Central memory CD8-positive, alpha-beta T cell (primary cell): ENCODE measurements at regions not wholly inside any gene's neighbourhood (a gene's known extent, or its start where the extent isn't known, plus 50 kb on each side); places are given as distances from the start of the nearest gene placed in this dataset.

Source experiments
- ATAC-seq: fragments of 150-1000 bp; cut with Tn5 transposase; replicated peaks from 2 replicates; pipeline ENCODE4 v1.10.0; 2022; ENCODE audit warnings: mild to moderate bottlenecking, moderate FRiP score, moderate number of reproducible peaks; ENCODE audit not compliant: poor library complexity, severe bottlenecking; ENCODE audit errors: extremely low read depth
- DNase-seq, 2 donors: peaks; one replicate each; pipeline ENCODE4 v3.0.0; 2021; ENCODE audit warnings: low spot score in 2 of 2
- H3K27ac Mint-ChIP-seq: one replicate; pipeline ENCODE4 v1.8.0; 2022; ENCODE audit warnings: low read depth, mild to moderate bottlenecking, moderate library complexity, mixed read lengths
- H3K27me3 Mint-ChIP-seq: one replicate; pipeline ENCODE4 v1.8.0; 2022; ENCODE audit warnings: mixed read lengths
- H3K36me3 Mint-ChIP-seq: one replicate; pipeline ENCODE4 v1.8.0; 2022; ENCODE audit warnings: mild to moderate bottlenecking, moderate library complexity, mixed read lengths; ENCODE audit not compliant: insufficient read depth
- H3K4me1 Mint-ChIP-seq: one replicate; pipeline ENCODE4 v1.8.0; 2022; ENCODE audit warnings: mixed read lengths
- H3K4me3 Mint-ChIP-seq: one replicate; pipeline ENCODE4 v1.8.0; 2022; ENCODE audit warnings: mild to moderate bottlenecking, moderate library complexity, mixed read lengths
- H3K9me3 Mint-ChIP-seq: one replicate; pipeline ENCODE4 v1.8.0; 2022; ENCODE audit warnings: mixed read lengths

DNA sequence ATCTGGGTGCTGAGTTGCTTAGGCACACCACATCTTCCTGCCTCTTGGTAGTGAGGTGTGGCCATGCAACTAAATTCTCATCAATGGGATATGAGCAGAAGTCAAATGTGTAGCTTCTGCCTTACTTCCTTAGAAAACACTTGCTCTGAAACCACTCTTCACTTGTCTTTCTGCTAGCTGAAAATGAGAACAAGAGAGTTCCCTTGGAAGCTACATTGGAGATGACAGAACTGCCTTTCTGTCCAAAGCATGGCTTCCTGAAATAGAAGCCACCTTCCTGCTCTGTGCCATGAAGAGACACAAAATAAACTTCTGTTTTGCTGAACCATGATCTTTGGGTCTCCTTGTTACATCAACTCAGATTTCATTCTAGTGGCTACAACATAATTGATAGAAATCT is 659.9 kb downstream of the IRS1 start:
- Mint-ChIP-seq H3K4me3 (no peak overlapping the region), H3K27me3 (no peaks in the 10 kb centered on the region), H3K4me1 (no peaks in the 10 kb centered on the region), H3K27ac (no peak overlapping the region), H3K9me3 (peaks cover 5% of the 10 kb centered on the region), H3K36me3 (no peaks in the 10 kb centered on the region)
- DNase-seq = no peak
- ATAC-seq = no peak

DNA sequence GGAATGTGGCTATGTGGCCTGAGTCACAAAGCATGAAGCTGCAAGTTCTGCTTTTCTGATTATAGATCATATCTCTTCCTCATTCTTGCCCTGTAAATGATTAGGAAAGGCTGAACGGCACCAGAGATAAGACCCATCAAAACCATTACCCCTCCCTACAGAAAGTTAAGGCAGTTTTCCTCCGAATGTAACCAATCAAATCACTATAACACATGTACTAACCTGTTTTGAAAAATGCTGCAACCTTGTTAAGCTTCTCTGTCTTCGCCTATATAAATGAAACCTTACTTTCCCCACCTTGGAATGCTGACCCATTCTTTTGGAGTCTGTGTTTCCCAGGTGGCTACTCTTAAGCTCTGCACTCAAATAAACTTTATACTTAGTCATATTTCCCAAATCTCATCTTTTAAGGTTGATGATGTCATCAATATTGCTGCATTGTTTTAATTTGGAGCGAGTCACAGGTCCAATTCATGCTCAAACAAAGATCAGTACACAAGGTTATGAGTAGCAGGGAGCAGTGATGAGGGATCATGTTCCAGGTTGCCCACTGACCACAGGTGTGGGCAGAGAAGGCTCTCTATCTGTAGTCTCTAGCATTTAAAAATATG is 662.3 kb downstream of the IRS1 start:
- no peak for ATAC-seq

DNA sequence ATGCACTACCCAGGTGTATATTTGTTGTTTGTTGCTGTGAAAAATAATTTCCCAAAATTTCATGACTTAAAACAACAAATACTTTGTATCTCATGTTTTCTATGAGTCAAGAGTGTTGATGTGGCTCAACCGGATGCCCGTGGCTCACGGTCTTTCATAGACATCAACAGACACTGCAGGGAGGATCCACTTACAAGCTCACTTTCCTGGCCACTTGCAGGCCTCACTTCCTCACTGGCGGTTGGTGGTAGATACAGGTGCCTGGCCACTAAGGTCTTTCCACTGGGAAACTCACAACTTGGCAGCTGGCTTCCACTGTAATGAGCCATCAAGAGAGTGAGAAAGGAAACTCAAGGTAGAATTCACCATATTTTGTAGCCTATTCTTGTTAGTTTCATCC is 662.9 kb downstream of the IRS1 start:
- Mint-ChIP-seq H3K36me3 (no peaks in the 10 kb centered on the region), H3K27me3 (no peaks in the 10 kb centered on the region), H3K9me3 (peaks cover 5% of the 10 kb centered on the region), H3K4me1 (no peaks in the 10 kb centered on the region), H3K27ac (no peak overlapping the region), H3K4me3 (no peak overlapping the region)
- ATAC-seq (no peak), DNase-seq (no peak)

More for the DNA sequence above, 662.3 kb downstream of the IRS1 start:
- no peak overlapping the region for H3K27ac Mint-ChIP-seq
- H3K36me3 Mint-ChIP-seq = no peaks in the 10 kb centered on the region
- no peak for DNase-seq
- no peak overlapping the region for H3K4me3 Mint-ChIP-seq
- H3K9me3 Mint-ChIP-seq = peaks cover 5% of the 10 kb centered on the region
- H3K27me3 Mint-ChIP-seq = no peaks in the 10 kb centered on the region
- no peaks in the 10 kb centered on the region for H3K4me1 Mint-ChIP-seq

DNA sequence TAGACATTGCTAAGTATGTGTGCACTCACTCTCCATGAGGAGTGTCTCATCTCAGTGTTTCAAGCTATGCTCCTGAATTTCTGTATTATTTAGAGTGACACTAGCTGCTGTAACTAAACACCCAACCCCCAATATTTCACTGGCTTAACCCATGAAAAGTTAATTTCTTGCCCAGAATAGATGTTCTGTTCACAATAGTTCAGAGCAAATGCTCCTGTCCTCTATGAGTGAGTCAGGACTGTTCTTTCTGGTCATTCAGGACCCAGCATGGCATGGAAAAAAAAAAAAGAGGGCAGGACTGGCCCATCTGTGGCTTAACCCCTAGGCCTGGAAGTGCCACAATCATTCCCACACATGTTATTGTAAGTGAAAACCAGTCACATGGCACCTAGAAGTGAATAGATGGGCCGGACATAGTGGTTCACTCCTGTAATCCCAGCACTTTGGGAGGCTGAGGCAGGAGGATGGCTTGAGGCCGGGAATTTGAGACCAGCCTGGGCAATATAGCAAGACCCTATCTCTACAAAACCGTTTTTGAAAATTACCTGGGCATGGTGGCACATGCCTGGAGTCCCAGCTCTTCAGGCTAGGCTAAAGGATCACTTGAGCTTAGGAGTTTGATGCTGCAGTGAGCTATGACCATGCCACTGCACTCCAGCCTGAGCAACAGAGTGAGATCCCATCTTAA is 663.6 kb downstream of the IRS1 start:
- no peaks in the 10 kb centered on the region for H3K36me3 Mint-ChIP-seq
- H3K27ac Mint-ChIP-seq = no peak overlapping the region
- peaks cover 5% of the 10 kb centered on the region for H3K9me3 Mint-ChIP-seq
- no peaks in the 10 kb centered on the region for H3K27me3 Mint-ChIP-seq
- ATAC-seq (no peak), DNase-seq (no peak)
- H3K4me1 Mint-ChIP-seq = no peaks in the 10 kb centered on the region
- no peak overlapping the region for H3K4me3 Mint-ChIP-seq

DNA sequence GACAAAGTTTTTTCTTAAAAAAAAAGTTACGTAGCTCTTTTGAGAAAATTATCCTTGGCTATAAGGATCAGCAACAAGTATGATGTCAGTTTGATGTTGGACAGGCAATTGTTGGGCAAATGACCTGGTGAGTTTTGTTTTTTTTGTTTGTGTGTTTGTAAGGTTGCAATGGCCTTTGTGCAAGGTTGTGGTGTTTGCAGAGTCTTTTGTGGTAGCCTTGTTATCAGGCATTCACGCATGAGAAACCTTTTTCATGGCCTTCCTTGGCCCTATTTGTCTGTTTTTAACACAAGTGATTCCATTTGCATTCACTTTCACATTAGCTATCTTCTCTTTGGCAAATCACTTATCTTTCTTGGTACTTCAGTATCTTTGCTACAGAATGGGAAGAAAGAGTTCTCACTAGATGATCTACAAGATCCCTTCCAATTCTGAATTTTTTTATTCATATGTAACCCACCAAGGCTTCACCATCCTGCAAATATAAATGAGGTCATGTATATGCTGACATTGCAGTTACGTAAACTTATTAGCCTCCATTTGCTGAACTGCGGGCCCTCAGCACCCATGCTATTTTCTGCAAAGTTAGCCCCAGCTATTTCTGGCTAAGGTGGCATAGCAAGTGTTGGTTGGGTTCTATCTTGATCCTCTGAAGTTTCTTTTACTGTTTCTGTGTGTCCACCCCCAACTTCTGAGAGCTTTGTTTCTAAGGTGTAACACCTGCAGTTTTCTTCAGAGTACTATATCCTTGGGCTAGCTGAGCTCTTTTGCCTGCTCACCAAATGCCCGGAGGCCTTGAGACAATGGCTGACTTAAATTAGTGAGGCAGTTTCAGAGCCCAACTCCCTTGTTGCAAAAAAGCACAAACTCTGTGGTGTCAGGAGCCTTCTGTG is 667.1 kb downstream of the IRS1 start:
- no peak for ATAC-seq
- H3K27ac Mint-ChIP-seq = no peak overlapping the region
- no peak for DNase-seq
- H3K36me3 Mint-ChIP-seq = no peaks in the 10 kb centered on the region
- H3K4me3 Mint-ChIP-seq = no peak overlapping the region
- no peaks in the 10 kb centered on the region for H3K4me1 Mint-ChIP-seq
- no peaks in the 10 kb centered on the region for H3K27me3 Mint-ChIP-seq
- peaks cover 5% of the 10 kb centered on the region for H3K9me3 Mint-ChIP-seq

DNA sequence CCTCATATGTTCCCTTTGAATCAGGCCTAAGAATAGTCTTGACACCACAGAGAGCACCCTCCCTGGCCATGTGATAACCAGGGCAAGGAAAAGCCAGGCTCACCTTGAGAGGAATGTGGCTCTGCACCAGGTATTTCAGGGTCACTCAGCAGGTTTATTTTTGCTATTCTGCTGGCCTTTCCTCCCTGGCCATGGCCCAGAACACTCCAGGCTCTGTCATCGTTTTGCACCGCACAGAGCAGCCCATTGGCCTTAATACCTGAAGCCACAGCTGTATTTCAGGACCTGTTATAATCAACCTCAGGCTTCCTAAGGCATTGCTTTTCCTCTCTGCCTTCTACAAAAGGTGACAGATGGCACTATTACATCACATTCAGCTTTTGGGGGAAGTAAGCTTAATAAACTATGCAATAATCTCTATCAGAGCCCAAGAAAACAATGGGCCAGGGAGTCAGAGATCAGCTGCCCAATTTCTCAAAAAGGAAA is 668.3 kb downstream of the IRS1 start:
- H3K27me3 Mint-ChIP-seq = no peaks in the 10 kb centered on the region

DNA sequence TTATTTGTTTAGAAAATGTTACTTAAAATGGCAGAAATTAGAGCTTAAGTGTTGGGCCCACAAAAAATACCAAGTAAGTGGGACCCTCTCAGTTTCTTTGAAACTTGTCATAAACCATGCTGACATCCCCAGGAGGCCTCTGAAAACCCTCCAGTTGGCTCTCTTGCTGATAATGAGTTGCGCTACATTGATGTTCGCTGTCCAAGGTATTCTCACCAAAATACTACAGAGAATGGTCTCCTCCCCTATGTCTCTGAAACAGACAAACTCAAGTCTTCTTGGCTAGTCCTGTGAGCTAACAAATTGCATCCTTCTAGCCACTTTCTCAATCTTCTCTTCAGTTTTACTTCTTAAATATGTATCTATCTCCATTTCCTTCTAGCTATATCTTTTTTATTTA is 669.4 kb downstream of the IRS1 start:
- DNase-seq (no peak), ATAC-seq (no peak)
- Mint-ChIP-seq H3K4me3 (no peak overlapping the region), H3K9me3 (peaks cover under 1% of the 10 kb centered on the region), H3K27ac (no peak overlapping the region), H3K4me1 (no peaks in the 10 kb centered on the region), H3K36me3 (no peaks in the 10 kb centered on the region), H3K27me3 (no peaks in the 10 kb centered on the region)

More for the DNA sequence above, 668.3 kb downstream of the IRS1 start:
- Mint-ChIP-seq H3K36me3 (no peaks in the 10 kb centered on the region), H3K4me3 (no peak overlapping the region), H3K9me3 (peaks cover 5% of the 10 kb centered on the region), H3K4me1 (no peaks in the 10 kb centered on the region), H3K27ac (no peak overlapping the region)
- no peak for DNase-seq
- no peak for ATAC-seq

DNA sequence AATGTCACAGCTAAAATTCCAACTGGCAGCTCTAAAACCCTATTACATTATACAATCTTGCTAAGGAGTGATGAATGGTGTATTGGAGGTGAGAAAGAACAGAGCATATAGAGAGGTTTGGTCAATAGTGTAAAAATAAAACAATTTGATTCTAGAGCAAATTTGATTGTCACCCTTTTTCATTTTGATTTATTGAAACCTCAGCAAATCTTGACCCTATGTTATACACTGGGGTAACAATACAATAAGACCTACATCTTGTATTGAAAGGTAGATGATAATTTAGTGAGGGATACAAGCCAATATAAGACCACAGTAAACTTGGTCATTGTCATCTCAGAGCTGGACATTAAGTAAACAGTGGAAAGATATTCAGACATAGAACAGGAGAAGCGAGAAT is 671.9 kb downstream of the IRS1 start:
- no peaks in the 10 kb centered on the region for H3K9me3 Mint-ChIP-seq
- no peaks in the 10 kb centered on the region for H3K27me3 Mint-ChIP-seq
- H3K4me3 Mint-ChIP-seq = no peak overlapping the region
- H3K27ac Mint-ChIP-seq = no peak overlapping the region
- H3K4me1 Mint-ChIP-seq = no peaks in the 10 kb centered on the region
- ATAC-seq (no peak), DNase-seq (no peak)
- H3K36me3 Mint-ChIP-seq = no peaks in the 10 kb centered on the region

DNA sequence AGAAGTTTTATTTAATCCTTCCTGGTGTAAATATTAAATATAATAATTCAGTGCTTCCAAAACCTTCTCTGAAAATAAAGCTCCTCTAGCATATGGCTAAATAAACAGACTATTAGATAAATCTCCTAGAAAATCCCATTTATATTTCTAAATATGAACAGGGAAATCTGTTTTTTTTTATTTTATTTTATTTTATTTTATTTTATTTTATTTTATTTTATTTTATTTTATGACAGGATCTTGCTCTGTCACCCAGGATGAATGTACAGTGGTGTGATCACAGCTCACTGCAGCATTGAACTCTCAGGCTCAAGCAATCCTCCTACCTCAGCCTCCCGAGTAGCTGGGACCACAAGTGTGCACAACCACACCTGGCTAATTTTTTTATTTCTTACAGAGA is 673.5 kb downstream of the IRS1 start:
- H3K36me3 Mint-ChIP-seq = no peaks in the 10 kb centered on the region
- no peaks in the 10 kb centered on the region for H3K9me3 Mint-ChIP-seq
- no peak for DNase-seq
- no peaks in the 10 kb centered on the region for H3K27me3 Mint-ChIP-seq
- no peak overlapping the region for H3K27ac Mint-ChIP-seq
- no peaks in the 10 kb centered on the region for H3K4me1 Mint-ChIP-seq
- ATAC-seq = no peak
- H3K4me3 Mint-ChIP-seq = no peak overlapping the region

DNA sequence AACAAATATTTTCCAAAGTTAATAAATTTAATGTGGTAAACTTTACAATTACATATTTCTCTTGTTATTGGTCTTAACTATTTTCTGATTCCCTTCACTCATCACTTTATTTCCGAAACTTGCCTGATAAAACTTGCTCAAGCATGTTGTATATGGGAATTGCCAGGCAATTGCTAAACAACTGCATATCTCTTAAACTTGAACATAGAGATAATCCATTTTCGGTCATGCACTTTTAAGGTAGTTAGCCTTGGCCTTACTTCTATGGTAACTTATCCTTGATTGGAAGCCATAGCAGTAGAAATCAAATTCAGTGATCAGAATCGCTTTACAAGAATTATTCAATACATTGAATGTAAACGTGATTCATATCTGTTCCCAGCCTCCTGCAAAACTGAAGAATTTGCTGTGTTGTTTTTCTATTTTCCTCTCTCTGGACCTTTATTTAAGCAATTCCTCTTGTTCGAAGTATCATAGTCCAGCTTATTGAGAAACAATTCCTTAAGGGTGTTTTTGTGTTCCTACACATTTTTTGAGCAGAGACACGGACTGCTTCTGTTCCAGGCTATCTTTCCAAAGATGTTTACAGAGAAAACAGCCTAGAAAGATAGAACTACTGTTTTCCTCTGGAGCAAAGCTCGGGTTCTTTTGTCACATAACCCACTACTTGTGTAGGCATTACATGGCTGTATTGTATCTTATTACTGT is 674.3 kb downstream of the IRS1 start:
- Mint-ChIP-seq H3K4me3 (no peak overlapping the region), H3K9me3 (no peaks in the 10 kb centered on the region), H3K4me1 (no peaks in the 10 kb centered on the region), H3K27me3 (no peaks in the 10 kb centered on the region), H3K27ac (no peak overlapping the region), H3K36me3 (no peaks in the 10 kb centered on the region)
- no peak for DNase-seq
- ATAC-seq = no peak

DNA sequence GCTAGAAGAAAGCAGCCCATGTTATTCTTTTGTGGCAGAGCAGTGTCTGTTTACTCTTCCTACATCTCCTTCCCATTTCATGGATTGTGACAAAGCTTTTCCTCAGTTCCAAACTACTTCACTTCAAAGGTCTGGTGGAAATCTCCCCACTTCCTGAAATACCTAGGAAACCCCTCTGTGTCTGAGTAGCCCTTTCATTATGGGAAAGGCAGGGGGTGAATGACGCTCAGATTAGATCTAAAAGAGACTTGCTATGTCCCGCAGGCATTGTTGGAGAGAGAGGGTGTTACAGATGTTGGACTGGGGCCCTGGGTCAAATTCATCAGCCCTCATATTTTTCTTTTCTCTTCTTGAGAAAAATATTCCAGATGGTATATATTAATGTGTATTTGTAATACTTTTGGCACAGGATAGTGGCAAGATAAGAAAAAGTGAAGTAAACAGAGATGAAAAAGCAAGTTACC is 675.0 kb downstream of the IRS1 start:
- Mint-ChIP-seq H3K9me3 (no peaks in the 10 kb centered on the region), H3K4me3 (no peak overlapping the region), H3K27ac (no peak overlapping the region), H3K4me1 (no peaks in the 10 kb centered on the region), H3K27me3 (no peaks in the 10 kb centered on the region), H3K36me3 (no peaks in the 10 kb centered on the region)
- DNase-seq (no peak), ATAC-seq (no peak)

DNA sequence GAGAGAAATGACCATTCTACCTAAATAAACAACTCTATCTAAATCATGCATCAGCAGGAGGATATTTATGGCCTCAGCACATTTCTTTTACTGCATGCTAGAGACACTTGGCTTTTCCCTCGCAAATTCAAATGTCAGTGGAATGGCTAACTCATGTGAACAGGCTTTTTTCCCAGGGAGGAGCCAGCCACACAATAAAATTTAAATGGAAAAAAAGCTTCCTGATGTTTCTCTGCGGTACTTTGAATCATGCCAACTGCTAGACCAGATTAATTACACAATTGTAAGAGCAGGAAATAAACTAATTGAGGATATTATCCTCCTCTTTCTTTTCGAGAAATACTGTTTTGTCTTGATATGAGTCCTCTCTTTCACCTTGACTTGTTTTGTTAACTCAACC is 676.3 kb downstream of the IRS1 start:
- H3K36me3 Mint-ChIP-seq = no peaks in the 10 kb centered on the region
- H3K9me3 Mint-ChIP-seq = no peaks in the 10 kb centered on the region
- H3K27me3 Mint-ChIP-seq = no peaks in the 10 kb centered on the region
- H3K4me3 Mint-ChIP-seq = no peak overlapping the region
- H3K27ac Mint-ChIP-seq = no peak overlapping the region
- ATAC-seq (no peak), DNase-seq (no peak)
- H3K4me1 Mint-ChIP-seq = no peaks in the 10 kb centered on the region
